ENCODE measurements at regions not wholly inside any gene's neighbourhood (a gene's known extent, or its start where the extent isn't known, plus 50 kb on each side); places are given as distances from the start of the nearest gene placed in this dataset.
"Not testable (repeated sequence)": the region's sequence is repeated elsewhere in the genome, so short reads cannot be mapped to it uniquely, and the experiment has no call there.

DNA sequence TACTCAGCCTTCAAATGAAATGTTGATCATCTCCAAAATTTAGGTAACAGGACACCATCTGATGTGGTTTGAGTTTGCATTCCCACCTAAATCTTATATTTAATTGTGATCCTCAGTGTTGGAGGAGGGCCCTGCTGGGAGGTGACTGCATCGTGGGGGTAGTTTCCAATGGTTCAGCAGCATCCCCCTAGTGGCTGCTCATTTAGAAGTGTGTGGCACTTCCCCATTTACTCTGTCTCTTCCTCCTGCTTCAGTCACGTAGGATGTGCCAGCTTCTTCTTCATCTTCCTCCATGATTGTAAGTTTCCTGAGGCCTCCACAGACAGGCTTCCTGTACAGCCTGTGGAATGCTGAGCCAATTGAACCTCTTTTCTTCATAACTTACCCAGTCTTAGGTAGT lies 731.2 kb downstream of the USP25 start:
- Histone ChIP-seq H3K4me3 (ENCODE audit: insufficient read depth, low read depth, low read length) (no peak overlapping the region), H3K36me3 (replicated peaks; ENCODE audit: control insufficient read depth, insufficient read depth, low read length) (no peaks in the 10 kb centered on the region), H3K27me3 (ENCODE audit: control insufficient read depth, insufficient read depth, low read length) (no peaks in the 10 kb centered on the region)
- no peak for DNase-seq

DNA sequence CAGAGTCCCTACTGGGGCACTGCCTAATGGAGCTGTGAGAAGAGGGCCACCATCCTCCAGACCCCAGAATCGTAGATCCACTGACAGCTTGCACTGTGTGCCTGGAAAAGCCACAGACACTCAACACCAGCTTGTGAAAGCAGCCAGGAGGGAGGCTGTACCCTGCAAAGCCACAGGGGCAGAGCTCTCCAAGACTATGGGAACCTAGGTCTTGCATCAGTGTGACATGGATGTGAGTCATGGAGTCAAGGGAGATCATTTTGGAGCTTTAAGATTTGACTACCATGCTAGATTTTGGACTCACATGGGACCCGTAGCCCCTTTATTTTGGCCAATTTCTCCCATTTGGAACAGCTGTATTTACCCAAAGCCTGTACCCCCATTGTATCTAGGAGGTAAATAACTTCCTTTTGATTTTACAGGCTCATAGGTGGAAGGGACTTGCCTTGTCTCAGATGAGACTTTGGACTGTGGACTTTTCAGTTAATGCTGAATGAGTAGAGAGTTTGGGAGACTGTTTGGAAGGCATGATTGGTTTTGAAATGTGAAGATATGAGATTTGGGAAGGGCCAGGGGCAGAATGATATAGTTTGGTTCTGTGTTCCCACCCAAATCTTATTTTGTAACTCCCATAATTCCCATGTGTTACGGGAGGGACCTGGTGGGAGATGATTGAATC lies 734.6 kb downstream of the USP25 start:
- DNase-seq; H3K36me3 ChIP-seq (replicated peaks; ENCODE audit: control insufficient read depth, insufficient read depth, low read length); H3K27me3 ChIP-seq (ENCODE audit: control insufficient read depth, insufficient read depth, low read length); H3K4me3 ChIP-seq (ENCODE audit: insufficient read depth, low read depth, low read length): not testable (repeated sequence)

DNA sequence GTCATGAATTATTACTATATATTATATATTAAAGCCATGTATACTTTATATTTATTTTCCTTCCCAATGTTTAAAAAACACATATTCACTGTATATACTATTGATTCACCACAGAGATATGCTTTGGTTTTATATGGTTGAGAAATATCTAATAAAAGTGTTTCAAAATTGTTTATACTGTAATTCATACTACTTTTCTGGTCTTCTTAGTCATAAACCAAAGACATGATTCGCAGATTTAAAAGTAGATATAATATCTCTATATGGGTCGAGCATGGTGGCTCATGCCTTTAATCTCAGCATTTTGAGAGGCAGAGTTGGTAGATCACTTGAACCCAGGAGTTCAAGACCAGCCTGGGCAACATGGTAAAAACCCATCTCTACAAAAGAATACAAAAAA lies 738.4 kb downstream of the USP25 start:
- no peak for DNase-seq
- Histone ChIP-seq H3K27me3 (ENCODE audit: control insufficient read depth, insufficient read depth, low read length) (no peaks in the 10 kb centered on the region), H3K4me3 (ENCODE audit: insufficient read depth, low read depth, low read length) (no peak overlapping the region), H3K36me3 (replicated peaks; ENCODE audit: control insufficient read depth, insufficient read depth, low read length) (no peaks in the 10 kb centered on the region)

DNA sequence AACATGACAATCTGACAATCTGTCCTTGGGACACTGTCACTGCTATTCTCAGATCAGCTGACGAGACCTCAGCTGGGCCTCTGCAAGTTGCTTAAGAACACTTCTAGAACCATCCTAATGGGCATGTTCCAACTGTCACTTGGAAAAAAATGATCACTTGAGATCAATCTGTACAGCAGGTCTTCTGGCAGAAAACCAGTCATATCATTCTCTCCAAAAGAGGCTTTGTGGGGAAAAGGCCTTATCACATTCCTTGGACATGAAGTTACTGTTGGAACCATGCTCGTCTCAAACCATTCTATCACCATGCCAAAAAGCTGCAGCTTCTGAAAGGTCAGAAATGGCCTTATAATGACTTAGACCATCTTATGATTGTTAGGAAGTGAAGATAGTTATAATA lies 744.2 kb downstream of the USP25 start:
- no peak for DNase-seq
- no peaks in the 10 kb centered on the region for H3K27me3 ChIP-seq (ENCODE audit: control insufficient read depth, insufficient read depth, low read length)
- no peaks in the 10 kb centered on the region for H3K36me3 ChIP-seq (replicated peaks; ENCODE audit: control insufficient read depth, insufficient read depth, low read length)
- H3K4me3 ChIP-seq (ENCODE audit: insufficient read depth, low read depth, low read length), result no peak overlapping the region

DNA sequence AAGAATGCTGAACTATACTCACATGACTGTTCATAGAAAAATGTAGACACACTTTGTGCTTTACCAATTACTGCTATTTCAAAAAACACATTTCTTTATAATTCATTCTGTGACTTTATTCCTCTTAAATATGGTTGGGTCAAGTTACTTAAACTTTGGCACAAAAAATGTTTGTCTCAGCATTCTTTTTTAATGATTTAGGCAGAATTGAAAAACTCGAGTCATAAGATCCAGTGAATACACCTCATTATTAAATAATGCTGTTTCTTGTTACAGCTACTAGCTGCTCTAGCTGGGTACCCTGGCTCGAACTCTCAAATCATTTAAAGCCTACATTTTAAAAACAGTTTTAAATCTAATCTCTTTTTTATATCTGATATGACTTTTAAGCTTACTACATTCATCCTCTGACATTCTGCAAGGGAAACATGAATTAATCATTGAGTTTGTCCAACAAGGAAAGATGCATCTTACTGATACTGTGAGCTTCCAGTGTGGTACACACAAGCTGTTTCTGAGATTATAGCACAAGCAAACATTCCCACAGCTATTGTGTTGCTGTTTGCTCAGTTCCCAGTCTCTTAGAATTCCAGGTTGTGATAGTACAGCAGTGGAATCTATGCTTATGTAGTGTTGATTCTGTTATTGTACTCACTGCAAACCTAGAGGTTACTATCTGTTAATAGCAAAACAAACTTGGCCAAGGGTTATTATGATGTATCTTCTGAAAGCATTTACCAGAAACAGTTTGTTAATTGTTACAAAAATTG lies 746.5 kb downstream of the USP25 start:
- H3K4me3 ChIP-seq (ENCODE audit: insufficient read depth, low read depth, low read length), result no peak overlapping the region
- H3K27me3 ChIP-seq (ENCODE audit: control insufficient read depth, insufficient read depth, low read length), result no peaks in the 10 kb centered on the region
- no peak for DNase-seq
- H3K36me3 ChIP-seq (replicated peaks; ENCODE audit: control insufficient read depth, insufficient read depth, low read length), result no peaks in the 10 kb centered on the region

DNA sequence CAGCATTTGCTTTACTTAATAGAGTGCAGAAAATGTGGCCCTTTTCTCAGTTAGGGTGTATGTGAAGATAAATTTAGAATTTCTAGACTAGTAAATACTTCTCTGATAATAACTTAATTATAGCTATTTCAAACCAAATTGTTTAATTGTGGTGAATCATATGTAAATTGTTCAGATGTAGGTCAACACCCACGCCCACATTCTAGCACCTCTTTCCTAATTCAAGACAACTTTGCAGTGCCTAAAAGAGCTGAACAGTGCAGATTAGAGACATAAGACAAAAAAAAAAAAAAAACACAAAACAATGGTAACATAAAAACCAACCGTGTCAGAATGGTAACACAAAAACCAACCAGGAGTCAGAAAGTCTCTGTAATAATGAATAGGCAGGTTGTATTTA lies 758.3 kb downstream of the USP25 start:
- no peak for DNase-seq
- no peaks in the 10 kb centered on the region for H3K36me3 ChIP-seq (replicated peaks; ENCODE audit: control insufficient read depth, insufficient read depth, low read length)
- H3K27me3 ChIP-seq (ENCODE audit: control insufficient read depth, insufficient read depth, low read length), result no peaks in the 10 kb centered on the region
- no peak overlapping the region for H3K4me3 ChIP-seq (ENCODE audit: insufficient read depth, low read depth, low read length)

DNA sequence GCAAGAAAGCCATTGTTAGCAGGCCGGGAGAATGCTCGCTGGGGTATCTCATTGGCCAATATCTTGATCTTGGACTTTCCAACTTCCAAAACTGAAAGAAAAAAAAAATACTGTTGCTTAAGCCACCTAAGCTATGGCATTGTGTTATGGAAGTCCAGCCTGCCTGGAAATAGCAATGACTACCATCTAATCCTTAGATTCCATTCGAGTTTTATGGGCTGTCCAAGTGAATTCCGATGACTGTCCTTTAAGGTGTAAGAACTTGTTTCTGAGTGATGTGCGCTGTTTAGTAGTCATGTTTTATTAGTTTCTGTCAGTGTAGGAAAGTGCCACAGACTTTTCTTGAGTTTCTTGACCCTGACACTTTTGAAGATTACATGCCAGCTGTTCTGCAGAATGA lies 762.6 kb downstream of the USP25 start:
- H3K4me3 ChIP-seq (ENCODE audit: insufficient read depth, low read depth, low read length), result no peak overlapping the region
- DNase-seq, result no peak
- no peaks in the 10 kb centered on the region for H3K36me3 ChIP-seq (replicated peaks; ENCODE audit: control insufficient read depth, insufficient read depth, low read length)
- no peaks in the 10 kb centered on the region for H3K27me3 ChIP-seq (ENCODE audit: control insufficient read depth, insufficient read depth, low read length)

DNA sequence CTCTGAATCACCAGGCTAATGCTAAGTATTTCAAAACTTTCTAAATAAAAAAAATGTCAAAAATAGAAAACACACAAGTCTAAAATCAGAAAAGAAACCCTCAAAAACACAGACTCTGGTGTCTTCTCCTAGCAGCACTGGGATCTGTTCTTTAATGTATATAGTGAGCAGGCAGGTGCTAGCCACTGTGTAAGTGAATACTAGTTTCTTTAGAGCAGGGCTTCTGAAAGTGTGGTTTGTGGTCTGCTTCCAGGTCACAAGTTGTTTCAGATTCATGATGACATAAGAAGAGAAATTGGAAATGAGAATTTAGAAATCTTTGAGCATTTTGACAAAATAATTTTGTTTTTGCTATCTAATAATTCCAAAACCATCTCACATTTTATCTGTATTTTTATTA lies 763.1 kb downstream of the USP25 start:
- no peak overlapping the region for H3K4me3 ChIP-seq (ENCODE audit: insufficient read depth, low read depth, low read length)
- H3K36me3 ChIP-seq (replicated peaks; ENCODE audit: control insufficient read depth, insufficient read depth, low read length), result no peaks in the 10 kb centered on the region
- DNase-seq, result no peak
- H3K27me3 ChIP-seq (ENCODE audit: control insufficient read depth, insufficient read depth, low read length), result no peaks in the 10 kb centered on the region

DNA sequence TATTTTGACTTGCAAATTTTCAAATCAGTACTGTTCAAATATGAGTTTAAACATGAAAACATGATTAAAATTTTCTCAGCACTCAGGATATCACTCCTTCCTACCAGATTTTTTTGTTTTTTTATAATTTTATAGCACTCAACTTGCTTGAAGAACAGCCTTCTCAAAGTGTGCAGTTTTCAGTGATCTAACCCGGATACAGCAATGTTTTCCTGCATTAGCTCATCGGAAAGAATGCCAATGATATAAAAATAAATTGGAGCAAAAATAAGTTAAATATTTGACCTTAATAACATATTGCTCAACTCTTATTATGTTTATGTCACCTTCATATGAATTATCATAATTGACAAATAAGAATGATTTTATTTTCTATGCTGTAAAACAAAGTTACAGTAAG lies 766.8 kb downstream of the USP25 start:
- no peak for DNase-seq
- Histone ChIP-seq H3K27me3 (ENCODE audit: control insufficient read depth, insufficient read depth, low read length) (no peaks in the 10 kb centered on the region), H3K36me3 (replicated peaks; ENCODE audit: control insufficient read depth, insufficient read depth, low read length) (no peaks in the 10 kb centered on the region), H3K4me3 (ENCODE audit: insufficient read depth, low read depth, low read length) (no peak overlapping the region)

DNA sequence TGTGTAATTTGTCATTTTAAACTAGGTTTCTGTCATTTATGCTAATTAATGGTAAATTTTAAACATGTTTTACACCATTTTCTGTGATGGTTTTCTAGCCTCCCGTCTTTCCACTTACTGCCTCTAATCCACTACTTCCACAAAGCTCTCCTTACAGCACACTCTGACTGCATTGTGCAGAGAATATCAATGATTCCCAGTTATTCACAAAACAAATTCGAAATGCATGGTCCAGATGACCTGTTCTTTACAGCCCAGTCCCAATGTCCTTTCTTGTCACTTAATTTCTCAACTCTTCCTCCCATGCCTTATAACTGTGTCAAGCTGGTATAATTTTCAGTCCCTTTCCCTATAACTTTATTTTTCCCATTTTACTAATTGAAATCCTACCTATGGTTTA lies 770.5 kb downstream of the USP25 start:
- no peaks in the 10 kb centered on the region for H3K27me3 ChIP-seq (ENCODE audit: control insufficient read depth, insufficient read depth, low read length)
- no peak overlapping the region for H3K4me3 ChIP-seq (ENCODE audit: insufficient read depth, low read depth, low read length)
- no peaks in the 10 kb centered on the region for H3K36me3 ChIP-seq (replicated peaks; ENCODE audit: control insufficient read depth, insufficient read depth, low read length)
- no peak for DNase-seq

DNA sequence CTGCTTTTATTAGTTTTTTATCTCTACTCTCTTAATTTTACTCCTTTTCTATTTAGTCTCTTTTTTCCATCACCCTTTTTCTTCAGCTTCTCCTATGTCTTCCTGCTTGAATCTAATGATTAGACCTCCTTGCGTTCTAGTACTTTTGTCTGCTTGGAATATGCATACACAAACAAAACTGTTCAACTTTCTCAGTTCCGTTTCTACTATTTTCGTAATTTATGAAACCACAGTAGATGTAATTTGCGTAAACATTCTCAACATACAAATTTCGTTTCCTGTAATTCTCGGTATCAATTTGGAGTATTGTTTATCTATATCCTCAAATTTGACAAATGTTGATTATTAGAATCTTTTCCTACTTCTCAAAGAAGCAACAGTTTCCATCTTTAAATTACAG lies 772.5 kb downstream of the USP25 start:
- no peak for DNase-seq
- H3K4me3 ChIP-seq (ENCODE audit: insufficient read depth, low read depth, low read length), result no peak overlapping the region
- no peaks in the 10 kb centered on the region for H3K36me3 ChIP-seq (replicated peaks; ENCODE audit: control insufficient read depth, insufficient read depth, low read length)
- H3K27me3 ChIP-seq (ENCODE audit: control insufficient read depth, insufficient read depth, low read length), result no peaks in the 10 kb centered on the region

DNA sequence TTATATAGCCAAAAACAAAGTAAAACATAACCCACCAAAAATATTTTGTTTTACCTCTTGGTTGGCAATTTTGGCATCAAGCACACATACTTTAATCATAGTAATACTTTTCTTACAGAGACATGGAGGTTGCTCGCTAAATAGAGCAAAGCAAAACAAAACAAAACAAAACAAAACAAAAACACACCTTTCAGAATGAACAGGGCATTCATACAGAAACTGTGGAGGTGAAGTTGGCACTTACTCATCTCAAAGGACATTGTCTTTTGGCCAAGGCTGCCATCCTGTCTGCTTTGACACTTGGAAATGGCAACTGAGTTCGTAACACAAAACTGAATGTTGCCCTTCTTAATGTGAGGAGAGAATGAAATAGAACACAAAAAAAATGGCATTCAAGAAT lies 773.1 kb downstream of the USP25 start:
- DNase-seq, result no peak
- H3K27me3 ChIP-seq (ENCODE audit: control insufficient read depth, insufficient read depth, low read length), result no peaks in the 10 kb centered on the region
- H3K4me3 ChIP-seq (ENCODE audit: insufficient read depth, low read depth, low read length), result no peak overlapping the region
- no peaks in the 10 kb centered on the region for H3K36me3 ChIP-seq (replicated peaks; ENCODE audit: control insufficient read depth, insufficient read depth, low read length)

DNA sequence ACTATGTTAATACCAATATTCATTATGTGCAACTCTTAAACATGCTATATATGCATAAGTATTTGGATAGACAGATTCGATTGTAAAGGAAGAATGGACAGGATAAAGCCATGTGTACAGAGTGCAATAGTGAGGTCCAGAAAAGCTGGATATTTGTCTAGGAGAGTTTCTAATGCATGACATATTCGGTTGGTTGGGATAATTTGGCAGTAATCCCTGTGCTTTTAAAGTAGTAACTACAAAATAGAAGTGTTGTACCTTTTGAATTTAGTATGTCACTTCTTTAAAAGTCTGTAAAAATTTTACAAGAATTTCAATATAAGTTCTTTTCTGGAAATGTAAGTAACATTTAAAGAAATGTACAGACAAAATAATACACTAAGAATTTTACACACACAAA lies 774.5 kb downstream of the USP25 start:
- no peak overlapping the region for H3K4me3 ChIP-seq (ENCODE audit: insufficient read depth, low read depth, low read length)
- H3K27me3 ChIP-seq (ENCODE audit: control insufficient read depth, insufficient read depth, low read length), result no peaks in the 10 kb centered on the region
- no peaks in the 10 kb centered on the region for H3K36me3 ChIP-seq (replicated peaks; ENCODE audit: control insufficient read depth, insufficient read depth, low read length)
- DNase-seq, result no peak

DNA sequence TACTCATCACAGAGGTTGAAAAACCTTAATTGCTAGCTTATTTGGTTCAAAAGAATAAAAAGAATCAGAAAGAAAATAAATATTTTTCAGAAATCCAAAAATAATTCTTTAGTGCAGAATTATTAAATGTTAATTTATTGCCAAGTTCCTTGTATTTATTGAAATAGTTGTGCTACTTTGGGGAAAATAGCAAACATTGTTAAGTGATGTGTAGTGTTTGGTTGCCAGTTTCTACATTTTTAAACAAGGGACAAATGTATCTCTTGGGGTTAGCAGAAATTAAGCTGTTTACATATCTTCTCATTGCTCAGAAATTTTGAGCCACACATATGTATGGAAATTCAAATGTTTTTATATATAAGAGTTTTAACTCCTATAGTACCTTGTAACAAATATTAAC lies 775.0 kb downstream of the USP25 start:
- no peaks in the 10 kb centered on the region for H3K36me3 ChIP-seq (replicated peaks; ENCODE audit: control insufficient read depth, insufficient read depth, low read length)
- H3K4me3 ChIP-seq (ENCODE audit: insufficient read depth, low read depth, low read length), result no peak overlapping the region
- no peak for DNase-seq
- H3K27me3 ChIP-seq (ENCODE audit: control insufficient read depth, insufficient read depth, low read length), result no peaks in the 10 kb centered on the region

DNA sequence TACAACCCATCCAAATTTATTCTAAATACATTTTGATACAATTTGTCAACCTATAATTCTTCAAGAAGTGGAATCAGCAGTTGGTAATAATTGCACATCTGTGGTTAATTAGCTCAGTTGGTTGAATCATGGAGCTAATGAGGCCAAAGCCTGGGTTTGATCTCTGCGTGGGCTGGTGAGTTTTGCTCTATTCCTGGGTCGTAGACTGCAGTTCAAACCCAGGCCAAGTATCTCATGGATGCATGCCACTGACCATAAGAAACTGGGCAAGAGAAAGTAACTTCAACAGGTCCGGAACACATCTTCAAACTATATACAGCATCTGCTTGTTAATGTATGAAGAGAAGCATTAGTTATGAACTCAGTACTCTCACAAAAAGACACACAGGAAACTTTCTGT lies 779.7 kb downstream of the USP25 start:
- H3K27me3 ChIP-seq (ENCODE audit: control insufficient read depth, insufficient read depth, low read length), result no peaks in the 10 kb centered on the region
- no peaks in the 10 kb centered on the region for H3K36me3 ChIP-seq (replicated peaks; ENCODE audit: control insufficient read depth, insufficient read depth, low read length)
- no peak for DNase-seq
- H3K4me3 ChIP-seq (ENCODE audit: insufficient read depth, low read depth, low read length), result no peak overlapping the region

Data from H7 (cell line).